CD4-positive, alpha-beta T cell (primary cell): ENCODE measurements at regions not wholly inside any gene's neighbourhood (a gene's known extent, or its start where the extent isn't known, plus 50 kb on each side); places are given as distances from the start of the nearest gene placed in this dataset.

Experiments
- ATAC-seq: fragments of 200-7000 bp; cut with Tn5 transposase; one replicate; pipeline ENCODE4 v1.10.0; 2022; ENCODE audit warnings: mild to moderate bottlenecking; ENCODE audit not compliant: poor library complexity
- CTCF ChIA-PET: fragments of 350-600 bp; sonication (Branson Sonifier 250); formaldehyde crosslinking; loops from one replicate; lab custom pipeline; 2021; ENCODE audit warnings: antibody characterized with exemption, inconsistent platforms; lab: Charles Lee
- POLR2A ChIA-PET: fragments of 350-600 bp; sonication (Branson Sonifier 250); formaldehyde crosslinking; loops from one replicate; lab custom pipeline; 2021; ENCODE audit warnings: antibody characterized with exemption, inconsistent platforms; lab: Charles Lee
- DNase-seq, 14 experiments: peaks; one replicate each; pipeline ENCODE4 v3.0.0-alpha.2; 2013 to 2020; ENCODE audit warnings: mixed read lengths in 2 of 14
- H3K27ac ChIP-seq, 2 donors: one replicate each; pipeline versions ENCODE4 v1.5.1 to v1.7.0; 2013; ENCODE audit warnings: low read length in 2 of 2, low read depth in 1 of 2, mild to moderate bottlenecking in 1 of 2
- H3K27me3 ChIP-seq, 2 experiments: 1 replicate in 1 of 2; 2 replicates in 1 of 2; pipeline versions ENCODE4 v1.6.1 to v1.7.0; 2013; ENCODE audit warnings: low read length in 2 of 2, control low read depth in 1 of 2, mild to moderate bottlenecking in 1 of 2, moderate library complexity in 1 of 2; ENCODE audit not compliant: insufficient read depth in 2 of 2, control insufficient read depth in 1 of 2
- H3K36me3 ChIP-seq: one replicate; pipeline ENCODE4 v1.6.1; 2013; ENCODE audit warnings: low read length, control low read depth; ENCODE audit not compliant: insufficient read depth
- H3K4me1 ChIP-seq: one replicate; pipeline ENCODE4 v1.6.1; 2013; ENCODE audit warnings: low read length, control low read depth; ENCODE audit not compliant: insufficient read depth
- H3K4me3 ChIP-seq: one replicate; pipeline ENCODE4 v1.5.1; 2013; ENCODE audit warnings: mild to moderate bottlenecking, low read length, moderate library complexity
- H3K9me3 ChIP-seq, 2 experiments: 1 replicate in 1 of 2; 2 replicates in 1 of 2; pipeline versions ENCODE4 v1.6.1 to v1.7.0; 2013; ENCODE audit warnings: low read length in 2 of 2, mild to moderate bottlenecking in 2 of 2, control low read depth in 1 of 2, moderate library complexity in 1 of 2; ENCODE audit not compliant: control insufficient read depth in 1 of 2, insufficient read depth in 1 of 2
- H3K27ac Mint-ChIP-seq: one replicate; pipeline ENCODE4 v1.8.0; 2020; ENCODE audit warnings: mixed read lengths
- H3K27me3 Mint-ChIP-seq: one replicate; pipeline ENCODE4 v1.8.0; 2021; ENCODE audit warnings: mixed read lengths
- H3K36me3 Mint-ChIP-seq: one replicate; pipeline ENCODE4 v1.8.0; 2021; ENCODE audit warnings: low read depth, mixed read lengths
- H3K4me1 Mint-ChIP-seq: one replicate; pipeline ENCODE4 v1.8.0; 2021; ENCODE audit warnings: low read depth, mixed read lengths
- H3K4me3 Mint-ChIP-seq: one replicate; pipeline ENCODE4 v1.8.0; 2020; ENCODE audit warnings: mild to moderate bottlenecking, mixed read lengths
- H3K9me3 Mint-ChIP-seq: one replicate; pipeline ENCODE4 v1.8.0; 2020; ENCODE audit warnings: mixed read lengths
- intact Hi-C, 2 experiments: fragments of 100-400 bp; cut with DNase I in 1 of 2; cut with micrococcal nuclease in 1 of 2; formaldehyde crosslinking; loops; one replicate each; pipeline versions ENCODE4 v1.15.1 to v1.9.0; 2023 to 2025; cut with DNase I, micrococcal nuclease
- TF ChIP-seq, protein P1 (sequence below): fragments of 200-600 bp; IDR thresholded peaks from one replicate; pipeline ENCODE4 v1.8.0; 2022; ENCODE audit warnings: antibody characterized with exemption, mild to moderate bottlenecking

- Mint-ChIP-seq H3K4me1 (no peaks in the 10 kb centered on the region), H3K36me3 (no peaks in the 10 kb centered on the region), H3K4me3 (no peak overlapping the region), H3K27me3 (peaks cover 39% of the 10 kb centered on the region), H3K27ac (no peak overlapping the region), H3K9me3 (no peaks in the 10 kb centered on the region)
- Histone ChIP-seq H3K27ac (no peak overlapping the region), H3K27me3 (peaks cover 0 to 6% of the 10 kb centered on the region in 2 experiments), H3K9me3 (peaks cover 0 to 5% of the 10 kb centered on the region in 2 experiments), H3K36me3 (no peaks in the 10 kb centered on the region), H3K4me1 (no peaks in the 10 kb centered on the region), H3K4me3 (no peak overlapping the region)
- ChIA-PET POLR2A (no interaction called here), CTCF (no interaction called here)
- ATAC-seq, result no peak
- TF ChIP-seq, protein P1, sequence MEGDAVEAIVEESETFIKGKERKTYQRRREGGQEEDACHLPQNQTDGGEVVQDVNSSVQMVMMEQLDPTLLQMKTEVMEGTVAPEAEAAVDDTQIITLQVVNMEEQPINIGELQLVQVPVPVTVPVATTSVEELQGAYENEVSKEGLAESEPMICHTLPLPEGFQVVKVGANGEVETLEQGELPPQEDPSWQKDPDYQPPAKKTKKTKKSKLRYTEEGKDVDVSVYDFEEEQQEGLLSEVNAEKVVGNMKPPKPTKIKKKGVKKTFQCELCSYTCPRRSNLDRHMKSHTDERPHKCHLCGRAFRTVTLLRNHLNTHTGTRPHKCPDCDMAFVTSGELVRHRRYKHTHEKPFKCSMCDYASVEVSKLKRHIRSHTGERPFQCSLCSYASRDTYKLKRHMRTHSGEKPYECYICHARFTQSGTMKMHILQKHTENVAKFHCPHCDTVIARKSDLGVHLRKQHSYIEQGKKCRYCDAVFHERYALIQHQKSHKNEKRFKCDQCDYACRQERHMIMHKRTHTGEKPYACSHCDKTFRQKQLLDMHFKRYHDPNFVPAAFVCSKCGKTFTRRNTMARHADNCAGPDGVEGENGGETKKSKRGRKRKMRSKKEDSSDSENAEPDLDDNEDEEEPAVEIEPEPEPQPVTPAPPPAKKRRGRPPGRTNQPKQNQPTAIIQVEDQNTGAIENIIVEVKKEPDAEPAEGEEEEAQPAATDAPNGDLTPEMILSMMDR, result no peak
- intact Hi-C loops, result no loop called here
- DNase-seq, result no peak
Measured at GRCh38 chr11:134689886-134690285, 277.8 kb upstream of the B3GAT1 start.

DNA sequence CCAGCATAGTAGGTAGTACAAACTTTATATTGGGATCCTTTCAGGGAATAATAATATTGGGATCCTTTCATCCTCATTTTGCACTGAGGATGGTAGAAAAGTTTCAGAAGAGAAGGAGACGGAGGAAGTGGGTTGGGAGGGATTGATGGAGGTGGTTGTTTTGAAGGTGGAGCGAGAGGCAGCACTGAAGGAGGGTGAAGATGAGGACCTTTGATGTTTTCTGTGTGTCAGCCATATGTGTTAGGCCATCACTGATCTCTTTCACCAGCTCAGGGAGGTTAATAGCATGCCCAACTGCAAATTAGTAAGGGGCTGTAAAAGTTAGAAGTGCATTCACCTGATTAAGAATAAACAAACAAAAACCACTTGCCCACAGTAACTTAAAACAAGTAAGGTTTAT is 275.5 kb upstream of the B3GAT1 start:
- Mint-ChIP-seq H3K4me3 (no peak overlapping the region), H3K9me3 (no peaks in the 10 kb centered on the region), H3K4me1 (no peaks in the 10 kb centered on the region), H3K27ac (no peak overlapping the region), H3K27me3 (peaks cover 46% of the 10 kb centered on the region), H3K36me3 (no peaks in the 10 kb centered on the region)
- TF ChIP-seq, protein P1, result no peak
- no peak for ATAC-seq
- DNase-seq, result no peak
- H3K27me3 ChIP-seq, result peaks cover 0 to 8% of the 10 kb centered on the region in 2 experiments
- H3K9me3 ChIP-seq, result peaks cover 0 to 5% of the 10 kb centered on the region in 2 experiments
- H3K36me3 ChIP-seq, result no peaks in the 10 kb centered on the region
- H3K4me1 ChIP-seq, result no peaks in the 10 kb centered on the region
- ChIA-PET CTCF (no interaction called here), POLR2A (no interaction called here)
- H3K4me3 ChIP-seq, result no peak overlapping the region
- H3K27ac ChIP-seq, result no peak overlapping the region
- intact Hi-C loops, result no loop called here

DNA sequence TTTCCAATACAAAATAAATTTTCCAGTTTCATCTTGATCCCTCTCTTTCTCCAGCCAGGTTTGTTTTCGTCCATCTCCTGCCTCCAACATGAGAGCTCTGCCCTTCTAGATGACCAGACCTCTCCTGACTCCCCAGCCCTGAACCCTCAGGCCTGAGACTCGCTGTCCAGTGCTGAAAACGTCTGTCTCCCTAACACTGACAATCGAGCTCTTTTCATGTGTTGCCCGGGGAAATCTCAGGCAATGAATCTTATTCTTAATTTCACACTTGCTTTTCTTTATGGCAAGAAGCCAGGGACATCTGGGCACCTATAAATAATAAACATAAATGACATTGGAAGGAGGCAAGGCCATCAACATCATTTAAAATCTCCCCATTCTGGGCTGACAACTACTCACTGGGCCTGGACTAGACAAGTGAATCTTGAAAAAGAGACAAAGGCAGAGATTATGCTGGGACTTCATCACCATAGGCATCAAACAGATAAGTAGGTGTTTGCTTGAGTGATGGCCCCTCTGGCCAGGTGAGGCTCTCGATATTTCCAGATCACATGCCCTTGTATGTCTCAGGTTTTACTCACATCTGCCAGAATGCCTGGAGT is 274.5 kb upstream of the B3GAT1 start:
- intact Hi-C loops, result no loop called here
- H3K9me3 Mint-ChIP-seq, result no peaks in the 10 kb centered on the region

More for the DNA sequence above, 274.5 kb upstream of the B3GAT1 start:
- Histone ChIP-seq H3K27ac (no peak overlapping the region), H3K4me1 (no peaks in the 10 kb centered on the region), H3K9me3 (peaks cover 0 to 5% of the 10 kb centered on the region in 2 experiments), H3K4me3 (no peak overlapping the region), H3K27me3 (peaks cover 0 to 8% of the 10 kb centered on the region in 2 experiments), H3K36me3 (no peaks in the 10 kb centered on the region)
- Mint-ChIP-seq H3K4me1 (no peaks in the 10 kb centered on the region), H3K27me3 (peaks cover 36% of the 10 kb centered on the region), H3K27ac (no peak overlapping the region), H3K36me3 (no peaks in the 10 kb centered on the region), H3K4me3 (no peak overlapping the region)
- POLR2A ChIA-PET, result no interaction called here
- ATAC-seq (no peak), DNase-seq (no peak)
- CTCF ChIA-PET, result no interaction called here
- TF ChIP-seq, protein P1, result no peak
